H1 (cell line): ENCODE measurements at regions not wholly inside any gene's neighbourhood (a gene's known extent, or its start where the extent isn't known, plus 50 kb on each side); places are given as distances from the start of the nearest gene placed in this dataset.

Experiments used
- PHF8 ChIP-seq: fragments of 200-600 bp; sonication (generic); conservative IDR thresholded peaks from 2 replicates; pipeline ENCODE4 v1.7.1; 2012; ENCODE audit warnings: low read depth, mild to moderate bottlenecking, inconsistent platforms, low read length, moderate library complexity
- SP1 ChIP-seq: IDR thresholded peaks from 2 replicates; pipeline ENCODE4 v1.6.1; 2011; ENCODE audit warnings: low read depth, low read length

GRCh38 chr20:23139524-23139923 is 53.4 kb upstream of the CD93 start (continued):
- TF ChIP-seq SP1, result no peak
- no peak for TF ChIP-seq PHF8
